Glomerular visceral epithelial cell (primary cell): ENCODE measurements at regions not wholly inside any gene's neighbourhood (a gene's known extent, or its start where the extent isn't known, plus 50 kb on each side); places are given as distances from the start of the nearest gene placed in this dataset.
A peak's percentile ranks its signal among the peaks of the same experiment; 100 is the strongest.
"Not testable (repeated sequence)": the region's sequence is repeated elsewhere in the genome, so short reads cannot be mapped to it uniquely, and the experiment has no call there.

Source experiments
- DNase-seq: peaks from one replicate; pipeline ENCODE4 v3.0.0-alpha.2; 2016; ENCODE audit errors: extremely low spot score

DNA sequence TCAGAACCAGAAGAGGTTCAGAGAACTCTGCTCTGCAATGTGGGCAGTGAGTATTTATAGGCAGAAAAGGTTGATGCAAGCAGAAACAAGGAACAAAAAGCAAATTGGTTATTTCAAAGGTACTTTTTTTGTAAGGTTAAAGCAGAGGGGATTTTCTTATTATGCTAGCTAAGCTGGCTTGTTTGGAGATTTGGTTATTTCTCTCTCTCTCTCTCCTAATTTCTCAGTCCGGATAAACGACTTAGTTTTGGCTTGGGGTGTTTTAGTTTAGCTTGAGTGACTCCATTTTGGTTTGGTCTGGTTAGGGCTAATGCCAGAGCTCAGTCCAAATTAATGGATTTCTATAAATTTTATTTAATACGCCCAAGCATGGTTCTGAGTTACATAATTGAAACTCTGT, 566.8 kb downstream of the SH2D4B start:
- no peak for DNase-seq

GRCh38 chr10:81108516-81109199, 571.0 kb downstream of the SH2D4B start:
- peak; percentile 1 for DNase-seq

DNA sequence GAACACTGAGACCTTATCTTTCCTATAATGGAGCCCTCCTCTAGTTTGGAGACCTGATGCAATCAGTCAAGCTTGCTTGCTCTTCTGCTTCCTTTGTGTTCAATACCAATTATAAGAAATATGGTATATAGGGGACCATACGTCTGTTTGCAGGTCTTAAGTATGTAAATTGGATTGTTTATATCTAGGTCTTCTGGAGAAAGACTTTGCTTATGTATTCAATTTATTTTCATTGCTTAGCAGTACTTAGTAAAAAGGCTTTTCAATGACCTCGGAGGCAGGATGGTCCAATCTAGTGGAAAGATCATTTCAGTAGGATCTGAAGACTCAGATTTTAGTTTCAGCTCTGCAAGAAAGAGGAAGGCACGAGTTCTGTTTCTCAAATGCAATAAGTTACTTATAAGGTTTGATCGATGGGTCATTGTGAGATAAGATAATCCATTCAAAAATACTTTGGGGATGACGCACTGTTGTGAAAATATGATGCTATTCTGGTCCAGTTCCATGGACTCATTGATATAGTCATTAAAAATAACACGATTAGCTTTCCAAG, 571.6 kb downstream of the SH2D4B start:
- DNase-seq = no peak

GRCh38 chr10:81116201-81116600, 578.5 kb downstream of the SH2D4B start:
- peak; percentile 2 for DNase-seq

DNA sequence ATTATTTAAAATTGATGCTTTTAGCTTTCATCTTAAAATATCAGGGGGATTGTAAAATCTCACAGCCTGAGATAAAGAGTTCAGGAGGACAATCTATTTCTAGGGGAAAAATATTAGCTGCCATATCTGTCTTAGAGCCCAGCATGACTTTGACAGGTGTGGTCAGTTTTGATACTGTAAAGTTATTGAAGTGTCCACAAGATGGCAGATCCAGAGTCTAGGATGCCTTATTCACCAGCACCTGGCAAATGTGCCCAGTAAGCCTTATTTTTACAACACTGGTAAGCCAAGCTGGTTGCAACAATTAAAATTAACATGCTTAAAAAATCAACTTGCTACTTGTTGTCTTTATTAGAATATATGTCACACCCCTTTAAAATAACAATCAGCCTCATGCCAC, 579.3 kb downstream of the SH2D4B start:
- no peak for DNase-seq

GRCh38 chr10:81127931-81128330, 590.2 kb downstream of the SH2D4B start:
- peak; percentile 22 for DNase-seq

GRCh38 chr10:81130014-81130413, 592.3 kb downstream of the SH2D4B start:
- DNase-seq = no peak

DNA sequence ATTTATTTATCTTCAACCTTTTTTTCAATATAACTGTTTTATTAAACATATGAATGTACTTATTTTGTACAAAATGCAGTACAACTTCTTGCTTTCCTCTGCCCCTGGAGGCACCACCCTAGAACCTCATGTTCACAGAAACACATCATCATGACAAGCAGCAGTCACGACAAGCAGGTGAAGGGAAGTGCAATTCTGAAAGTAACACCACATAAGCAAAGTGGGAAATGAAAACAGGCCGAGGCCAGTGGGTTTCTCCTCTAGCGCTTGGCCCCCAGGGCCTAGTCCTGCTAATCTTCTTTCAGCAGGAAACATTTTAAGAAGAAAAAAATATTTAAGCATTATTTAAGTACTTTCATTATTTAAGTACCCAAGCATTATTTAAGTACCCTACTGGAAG, 598.1 kb downstream of the SH2D4B start:
- DNase-seq = no peak

DNA sequence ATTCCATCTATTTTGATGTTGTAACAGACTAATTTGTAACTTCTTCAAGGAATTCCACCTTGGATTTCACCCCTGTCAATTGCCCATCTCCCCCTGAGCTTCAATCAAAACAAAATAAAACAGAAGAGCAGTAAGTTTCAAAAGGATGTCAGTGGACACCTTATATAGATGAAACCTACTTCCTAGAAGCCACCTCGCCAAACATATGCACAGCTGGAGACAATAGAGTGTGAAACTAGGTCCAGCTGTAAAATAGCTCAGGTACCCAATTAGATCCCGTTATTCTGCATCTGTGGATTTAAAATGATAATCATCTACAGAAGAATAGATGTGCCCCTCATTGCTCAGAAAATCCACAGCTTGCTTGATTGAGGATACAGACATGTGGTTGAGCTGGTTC, 598.6 kb downstream of the SH2D4B start:
- DNase-seq = no peak

DNA sequence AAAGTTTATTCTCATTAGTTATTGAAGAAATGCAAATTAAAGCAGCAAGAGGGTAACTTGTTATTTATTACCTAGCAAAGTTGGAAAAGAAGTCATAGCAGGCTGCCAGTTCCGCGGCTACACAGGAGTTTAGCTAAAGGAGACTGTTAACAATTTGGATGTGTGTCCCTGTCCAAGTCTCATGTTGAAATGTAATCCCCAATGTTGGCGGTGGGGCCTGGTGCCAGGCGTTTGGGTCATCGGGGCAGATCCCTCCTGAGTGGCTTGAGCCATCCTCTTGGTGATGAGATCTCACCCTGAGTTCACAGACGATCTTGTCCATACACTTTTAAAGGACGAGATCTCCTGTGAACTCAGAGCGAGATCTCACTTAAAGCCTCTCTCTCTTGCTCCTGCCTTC, 608.3 kb downstream of the SH2D4B start:
- no peak for DNase-seq

- no peak for DNase-seq
Measured at GRCh38 chr10:81146436-81146835, 608.7 kb downstream of the SH2D4B start.

GRCh38 chr10:81152656-81153055, 615.0 kb downstream of the SH2D4B start:
- DNase-seq = no peak

DNA sequence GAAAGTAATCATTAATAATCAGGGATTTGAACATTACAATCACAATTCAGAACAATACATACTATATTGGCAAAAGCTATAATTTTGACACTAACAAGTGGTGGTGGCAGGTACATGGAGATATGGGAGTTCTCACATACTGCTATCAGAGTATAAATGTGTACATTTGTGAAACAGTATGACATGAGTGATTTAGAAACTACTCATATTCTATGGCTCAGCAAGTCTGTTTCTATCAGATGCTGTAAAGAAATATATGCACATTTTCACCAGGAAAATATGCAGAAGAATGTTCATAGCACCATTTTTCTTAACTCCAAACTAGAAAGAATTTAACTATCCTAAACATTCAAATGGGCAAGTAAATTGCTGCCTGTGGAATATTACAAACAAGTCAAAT, 620.0 kb downstream of the SH2D4B start:
- no peak for DNase-seq

DNA sequence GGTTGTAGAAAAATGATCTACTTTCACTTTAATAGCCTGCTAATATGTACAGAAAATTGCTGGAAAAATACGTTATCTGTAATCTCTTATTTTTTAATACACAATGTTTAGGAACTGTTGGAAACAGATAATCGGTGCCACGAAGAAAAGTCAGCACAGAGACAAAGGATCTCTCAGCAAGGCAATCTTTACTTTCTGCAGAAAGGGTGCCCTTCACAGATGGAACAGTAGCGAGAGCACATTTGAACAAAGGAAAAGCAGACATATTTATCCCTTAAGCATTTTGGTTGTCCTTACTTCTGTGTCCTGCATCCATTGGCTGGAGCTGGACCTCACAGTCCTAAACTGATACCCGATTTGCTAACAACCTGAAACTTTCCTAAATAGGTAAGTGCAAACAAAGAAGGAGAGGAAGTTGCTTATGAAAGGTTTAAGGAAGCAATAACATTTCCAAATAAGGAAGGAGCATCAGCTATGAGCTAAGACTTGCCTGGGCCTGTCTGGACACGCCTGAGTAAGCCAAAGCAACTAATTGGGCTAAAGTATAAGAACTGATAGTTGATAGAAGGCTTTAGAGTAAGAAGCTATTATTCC, 640.0 kb downstream of the SH2D4B start:
- DNase-seq = peak; percentile 1

DNA sequence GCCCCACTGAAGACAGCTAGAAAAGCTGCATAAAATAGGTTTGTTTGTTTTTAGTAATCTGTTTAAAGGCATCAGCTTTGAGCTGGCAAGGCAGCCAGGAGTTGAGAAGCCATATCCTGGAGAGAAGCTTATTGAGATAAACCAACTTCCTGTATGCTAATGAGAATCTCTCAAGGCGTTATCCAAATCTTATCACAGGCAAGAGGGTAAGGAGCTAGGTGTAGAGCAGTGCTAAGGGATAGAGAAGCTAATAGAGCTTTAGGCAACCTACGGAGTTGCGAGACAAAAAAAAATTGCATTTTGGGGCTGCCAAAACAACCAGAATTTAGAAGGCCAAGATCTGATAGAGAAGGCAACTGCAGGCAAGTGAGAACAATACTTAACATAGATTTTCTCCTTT, 641.6 kb downstream of the SH2D4B start:
- no peak for DNase-seq

GRCh38 chr10:81179805-81180452, 642.2 kb downstream of the SH2D4B start:
- peak; percentile 9 for DNase-seq

- DNase-seq = no peak
Measured at GRCh38 chr10:81182296-81182695, 644.6 kb downstream of the SH2D4B start.

DNA sequence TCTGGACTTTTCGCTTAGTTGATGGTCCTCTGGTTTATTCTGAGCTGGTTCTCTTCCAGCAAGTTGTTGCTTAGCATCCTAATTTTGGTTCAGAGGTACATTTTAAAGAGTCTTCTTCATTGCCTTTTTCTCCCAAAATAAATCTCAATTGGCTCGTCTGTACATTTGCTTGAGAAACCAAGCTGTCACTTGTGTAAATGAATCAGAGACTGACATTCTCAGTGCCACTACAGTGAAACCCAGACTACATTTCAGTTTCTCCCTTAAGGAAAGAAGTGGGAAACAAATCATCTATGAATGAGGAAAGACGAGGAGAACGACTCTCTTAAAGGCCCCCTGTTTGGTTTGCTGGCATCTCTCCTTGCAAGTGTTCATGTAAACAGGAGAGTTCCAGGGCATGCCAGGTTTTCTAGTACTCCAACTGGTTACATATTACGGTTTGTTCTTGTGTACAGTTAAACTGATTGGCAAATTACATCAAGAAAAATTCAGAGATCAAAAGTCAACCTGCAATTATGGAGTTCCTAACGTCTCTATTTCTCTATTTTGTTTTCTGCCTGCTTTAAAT, 654.6 kb downstream of the SH2D4B start:
- no peak for DNase-seq

DNA sequence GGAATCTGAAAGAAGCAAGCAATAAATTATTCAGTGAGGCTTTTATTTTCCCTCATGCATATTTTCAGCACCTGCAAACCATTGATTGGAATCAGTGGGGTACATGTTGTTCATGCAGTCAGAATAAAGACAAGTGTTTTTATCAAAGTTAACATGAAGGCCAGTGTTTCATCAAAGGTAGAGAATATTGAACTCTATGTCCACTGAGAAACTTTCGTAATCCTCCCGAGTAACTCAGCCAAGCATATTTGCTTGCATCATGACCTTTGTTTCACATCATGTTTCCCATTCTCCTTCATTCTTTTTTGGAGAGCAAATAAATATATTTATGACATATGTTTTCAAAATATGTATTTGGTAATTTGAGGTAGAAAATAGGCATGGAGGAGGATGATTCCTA, 663.1 kb downstream of the SH2D4B start:
- no peak for DNase-seq

DNA sequence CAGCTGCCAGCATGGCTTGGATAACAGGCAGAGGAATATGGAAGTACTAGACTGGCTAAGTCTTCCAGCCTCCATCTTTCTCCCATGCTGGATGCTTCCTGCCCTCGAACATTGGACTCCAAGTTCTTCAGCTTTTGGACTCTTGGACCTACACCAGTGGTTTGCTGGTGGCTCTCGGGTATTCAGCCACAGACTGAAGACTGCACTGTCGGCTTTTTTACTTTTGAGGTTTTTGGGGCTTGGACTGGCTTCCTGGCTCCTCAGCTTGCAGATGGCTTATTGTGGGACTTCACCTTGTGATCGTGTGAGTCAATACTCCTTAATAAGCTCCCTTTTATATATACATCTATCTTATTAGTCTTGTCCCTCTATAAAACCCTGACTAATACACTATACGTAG, 667.6 kb upstream of the NRG3 start:
- DNase-seq = not testable (repeated sequence)

GRCh38 chr10:81213370-81213769, 661.6 kb upstream of the NRG3 start:
- DNase-seq = no peak

DNA sequence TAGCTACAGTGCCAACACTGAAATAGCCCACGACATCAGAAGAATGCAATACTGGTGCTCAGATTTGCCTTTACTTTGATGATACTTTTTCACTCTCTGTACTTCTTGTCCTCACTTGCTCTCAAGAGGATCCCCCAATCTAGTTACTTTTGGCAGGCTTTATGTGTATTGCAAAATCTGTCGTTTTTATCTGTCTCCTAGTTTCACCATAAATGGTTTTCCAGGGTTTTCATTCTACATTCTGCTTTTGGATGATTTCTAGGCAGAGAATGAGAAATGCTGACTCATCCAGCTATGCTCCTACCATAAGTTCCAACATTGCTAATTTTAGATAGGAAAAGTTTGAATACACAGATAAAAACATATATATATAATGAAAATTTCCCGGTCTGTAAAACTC, 659.5 kb upstream of the NRG3 start:
- no peak for DNase-seq

GRCh38 chr10:81216949-81217348, 658.0 kb upstream of the NRG3 start:
- no peak for DNase-seq
